ENCODE measurements at regions not wholly inside any gene's neighbourhood (a gene's known extent, or its start where the extent isn't known, plus 50 kb on each side); places are given as distances from the start of the nearest gene placed in this dataset.

GRCh38 chr11:45473341-45473895 lies 187.3 kb upstream of the SYT13 start:
- no peak for DNase-seq (ENCODE audit: low spot score)

DNA sequence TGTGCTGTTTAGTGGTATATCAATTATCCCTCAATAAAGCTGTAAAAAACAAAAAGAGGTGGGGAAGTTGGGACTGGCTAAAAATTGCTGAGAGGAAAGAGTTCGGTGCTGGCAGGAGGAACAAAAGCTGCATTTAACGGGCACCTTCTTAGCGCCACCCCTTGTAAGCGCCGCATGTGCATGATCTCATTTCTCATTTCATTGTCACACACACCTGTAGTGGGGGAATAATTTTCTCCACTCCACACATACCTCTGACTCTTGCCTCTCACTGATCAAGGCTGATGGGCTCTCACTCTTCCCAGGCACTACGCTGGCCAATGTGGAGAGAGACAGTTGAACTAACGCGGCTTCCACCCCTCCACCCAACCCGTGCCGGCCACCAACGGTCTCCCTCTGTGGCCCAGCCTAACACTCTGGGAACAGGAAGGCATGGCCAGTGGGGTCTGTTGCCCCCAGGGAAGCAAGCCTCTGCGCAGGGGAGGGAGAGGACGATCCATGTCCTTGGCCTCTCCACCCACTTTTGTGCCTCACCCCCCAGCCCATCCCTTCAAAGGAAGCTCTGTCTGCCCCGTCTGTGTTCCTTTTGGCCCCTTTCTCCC lies 186.7 kb upstream of the SYT13 start:
- no peak for DNase-seq (ENCODE audit: low spot score)

DNA sequence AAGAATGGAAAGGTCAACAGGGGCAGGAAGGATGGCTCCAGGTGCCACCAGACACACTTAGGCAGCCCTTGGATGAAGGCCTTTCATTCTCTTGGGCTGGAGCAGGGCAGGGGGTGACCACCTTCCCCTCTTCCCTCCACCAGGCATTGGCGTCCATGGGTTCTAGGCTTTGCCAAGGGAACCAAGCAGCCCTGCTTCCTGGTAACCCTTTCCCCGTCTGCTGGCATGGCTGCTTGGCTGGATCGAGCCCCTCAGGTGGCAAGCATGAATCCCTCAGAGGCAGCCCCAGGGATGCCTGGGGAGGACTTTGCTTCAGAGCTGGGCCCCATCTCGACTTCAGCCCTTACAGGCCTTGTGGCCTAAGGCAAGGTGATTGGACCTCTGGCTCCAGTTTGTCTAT lies 185.1 kb upstream of the SYT13 start:
- DNase-seq (ENCODE audit: low spot score): no peak

DNA sequence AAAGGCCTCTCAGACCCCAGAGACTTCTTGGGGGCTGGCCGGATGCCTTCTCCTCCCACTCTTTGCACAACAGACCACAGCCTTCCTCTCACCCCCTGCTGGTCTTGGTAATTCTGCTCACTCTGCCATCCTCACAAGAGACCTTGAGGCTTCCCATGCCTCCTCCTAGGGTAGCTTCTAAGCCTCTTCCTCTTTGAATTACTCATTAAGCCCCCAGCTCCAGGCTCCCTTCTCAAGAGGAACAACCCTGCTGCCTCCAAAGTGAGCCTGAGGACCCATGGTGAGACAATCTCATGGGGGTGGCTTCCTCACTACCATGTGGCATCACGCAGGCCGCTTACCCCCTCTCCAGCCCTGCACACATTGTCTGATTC lies 184.6 kb upstream of the SYT13 start:
- DNase-seq (ENCODE audit: low spot score): no peak

GRCh38 chr11:45470151-45470793 lies 184.1 kb upstream of the SYT13 start:
- no peak for DNase-seq (ENCODE audit: low spot score)

DNA sequence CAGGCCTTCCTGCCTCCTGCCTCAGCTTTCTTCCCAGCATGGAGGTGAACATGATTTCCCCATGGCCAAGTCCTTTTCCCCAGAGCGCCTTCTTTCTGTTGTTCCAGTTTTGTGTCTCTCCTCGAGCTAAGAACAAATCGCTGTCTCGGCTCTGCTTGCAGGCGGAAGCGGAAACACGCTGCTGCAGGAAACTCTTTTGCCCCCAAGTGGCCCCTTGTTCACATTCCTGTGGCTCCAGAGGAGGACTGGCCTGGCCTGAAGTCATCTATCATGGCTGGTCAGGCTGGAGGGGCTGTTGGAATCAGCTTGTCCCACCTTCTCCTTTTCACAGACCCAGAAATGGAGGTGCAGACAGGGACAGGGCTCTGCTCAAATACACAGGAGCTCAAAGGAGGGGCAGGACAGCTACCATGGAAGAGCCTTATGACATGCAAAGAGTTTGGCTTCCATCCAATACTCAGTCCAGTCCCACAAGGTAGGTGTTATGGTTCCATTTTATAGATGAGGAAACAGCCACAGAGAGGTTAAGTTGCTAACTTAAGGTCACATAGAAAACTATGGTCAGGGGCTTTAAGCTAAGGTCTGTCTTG lies 182.2 kb upstream of the SYT13 start:
- no peak for DNase-seq (ENCODE audit: low spot score)

DNA sequence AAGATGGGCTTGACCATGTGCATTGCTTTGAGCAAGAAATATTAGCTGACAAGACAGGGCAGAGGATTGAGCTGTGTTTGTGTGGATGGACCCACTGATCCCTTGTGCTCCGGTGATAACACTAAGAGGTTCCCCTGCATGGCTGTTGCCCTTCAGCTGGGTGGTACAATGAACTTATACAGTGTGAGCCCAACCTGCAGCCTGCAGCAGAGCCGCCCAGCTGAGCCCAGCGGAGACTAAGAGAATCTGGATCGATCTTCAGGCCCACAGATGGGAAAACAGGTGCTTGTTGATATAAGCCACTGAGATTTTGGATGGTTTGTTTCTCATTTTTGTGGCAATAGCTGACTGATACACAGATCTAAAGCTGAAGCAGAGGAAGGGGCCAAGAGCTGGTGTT lies 177.4 kb upstream of the SYT13 start:
- DNase-seq (ENCODE audit: low spot score): no peak

GRCh38 chr11:45461514-45461913 lies 175.4 kb upstream of the SYT13 start:
- no peak for DNase-seq (ENCODE audit: low spot score)

- DNase-seq (ENCODE audit: low spot score): no peak
Measured at GRCh38 chr11:45459491-45459890, 173.3 kb upstream of the SYT13 start.

DNA sequence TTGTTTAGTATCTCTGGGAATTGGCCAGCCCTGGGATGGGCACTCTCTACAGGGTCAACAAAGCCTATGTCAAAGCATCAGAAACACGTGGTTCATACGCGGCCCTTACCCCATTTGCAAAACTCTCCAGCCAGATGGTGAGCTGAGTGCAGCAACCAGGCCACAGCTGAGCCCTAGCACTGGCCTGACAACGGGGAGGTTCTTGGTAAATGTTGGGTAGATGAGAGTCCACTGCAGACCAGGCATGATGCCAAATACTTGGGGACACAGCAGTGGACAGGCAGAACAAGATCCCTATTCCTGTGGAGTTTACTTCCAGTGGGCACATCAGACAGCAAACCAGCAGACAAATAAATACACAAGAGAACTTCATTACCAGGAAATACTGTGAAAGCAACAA lies 172.1 kb upstream of the SYT13 start:
- DNase-seq (ENCODE audit: low spot score): no peak

- no peak for DNase-seq (ENCODE audit: low spot score)
Measured at GRCh38 chr11:45457649-45458048, 171.5 kb upstream of the SYT13 start.

GRCh38 chr11:45456686-45457085 lies 170.5 kb upstream of the SYT13 start:
- DNase-seq (ENCODE audit: low spot score): no peak

- DNase-seq (ENCODE audit: low spot score): no peak
Measured at GRCh38 chr11:45455536-45455935, 169.4 kb upstream of the SYT13 start.

GRCh38 chr11:45454917-45455401 lies 168.8 kb upstream of the SYT13 start:
- no peak for DNase-seq (ENCODE audit: low spot score)

- DNase-seq (ENCODE audit: low spot score): no peak
Measured at GRCh38 chr11:45453721-45454120, 167.6 kb upstream of the SYT13 start.

DNA sequence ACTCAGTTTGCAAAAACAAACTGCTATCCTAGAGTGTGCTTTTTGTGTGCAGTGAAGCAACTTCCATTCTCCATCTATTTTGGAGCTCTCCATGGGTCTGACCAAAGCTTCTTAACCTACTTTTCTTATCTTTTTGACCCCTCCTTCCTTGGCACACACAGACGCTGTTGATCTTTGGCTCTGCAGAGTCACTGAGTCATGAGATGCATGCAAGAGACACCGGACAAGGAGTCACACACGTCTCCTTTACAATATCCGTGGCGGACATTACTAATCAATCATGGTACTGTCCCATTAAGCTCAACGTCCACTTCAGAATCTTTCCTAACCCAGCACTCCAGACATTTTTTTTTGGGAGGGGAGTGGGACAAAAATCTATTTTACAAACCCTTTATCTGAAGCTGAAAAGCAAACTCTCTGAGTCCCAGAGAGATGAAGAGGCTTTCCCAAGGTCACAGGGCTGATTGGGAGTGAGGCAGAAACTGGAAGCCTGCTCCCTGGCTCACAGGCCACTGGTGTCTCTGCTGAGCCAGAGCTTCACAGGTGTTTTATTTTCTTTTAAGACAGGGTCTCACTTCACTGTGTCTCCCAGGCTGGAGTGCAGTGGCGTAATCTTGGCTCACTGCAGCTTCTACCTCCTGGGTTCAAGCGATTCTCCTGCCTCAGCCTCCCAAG lies 165.8 kb upstream of the SYT13 start:
- no peak for DNase-seq (ENCODE audit: low spot score)

DNA sequence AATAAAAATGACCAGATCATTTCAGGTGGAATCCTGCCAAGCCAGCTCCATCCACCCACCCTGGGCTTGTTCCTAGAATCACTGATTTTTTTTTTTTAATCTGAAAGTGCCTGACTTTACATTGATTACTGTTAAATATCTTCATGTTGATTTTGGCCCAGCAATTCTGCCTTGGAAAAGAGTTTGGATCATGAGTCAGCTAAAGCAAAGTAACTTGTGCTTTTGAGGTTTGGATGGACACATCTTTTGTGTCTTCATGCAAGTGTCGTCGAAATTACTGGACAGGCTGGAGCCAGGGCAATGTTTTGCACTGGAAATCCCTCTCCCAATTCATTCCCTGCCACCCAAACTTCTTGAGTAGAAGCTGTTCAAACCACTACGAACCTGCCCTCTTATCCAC lies 164.0 kb upstream of the SYT13 start:
- no peak for DNase-seq (ENCODE audit: low spot score)

DNA sequence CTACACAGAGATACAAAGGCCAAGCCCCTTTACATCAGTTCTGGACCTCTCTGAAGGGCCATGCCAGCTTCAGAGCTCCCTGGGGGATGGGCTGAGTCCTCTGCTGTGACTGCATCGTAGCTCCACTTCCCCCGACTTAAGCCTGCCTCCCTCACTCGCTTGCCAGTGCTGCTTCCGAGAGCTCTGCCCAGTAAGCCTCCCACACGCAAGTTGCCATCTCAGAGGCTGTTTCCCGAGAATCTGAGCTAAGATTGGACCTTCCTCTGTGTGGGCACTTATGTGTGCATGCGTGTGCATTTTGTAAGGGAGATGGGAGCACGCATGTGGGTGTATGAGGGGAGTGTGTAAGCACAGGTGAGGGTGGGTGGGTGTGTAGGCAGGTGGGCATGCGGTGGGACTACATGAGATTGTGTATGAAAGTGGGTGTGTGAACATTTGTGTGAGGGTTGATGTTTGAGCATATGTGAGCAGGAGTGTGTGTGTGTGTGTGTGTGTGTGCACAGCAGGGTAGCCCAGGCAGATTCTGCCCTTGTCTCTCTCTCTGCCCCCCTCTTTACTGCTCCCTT lies 163.0 kb upstream of the SYT13 start:
- DNase-seq (ENCODE audit: low spot score): no peak

DNA sequence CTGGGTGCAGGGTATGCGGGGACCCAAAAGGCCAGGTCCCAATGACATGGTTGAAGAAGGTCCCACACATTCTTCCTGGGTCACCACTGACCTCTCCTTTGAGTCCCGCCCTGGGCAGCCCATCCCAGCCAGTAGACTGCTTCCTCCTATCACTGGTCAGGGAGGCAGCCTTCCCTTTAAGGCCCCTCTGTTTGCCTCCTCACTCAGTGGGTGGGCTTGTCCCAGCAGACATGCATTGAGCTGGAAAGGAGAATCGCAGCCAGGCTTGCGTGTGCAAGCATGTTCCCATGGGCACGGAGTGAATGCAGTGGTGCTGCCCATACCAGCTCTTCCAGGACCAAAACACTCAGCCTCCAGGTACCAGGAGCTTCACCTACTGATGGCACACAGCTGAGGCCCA lies 162.4 kb upstream of the SYT13 start:
- DNase-seq (ENCODE audit: low spot score): no peak

DNA sequence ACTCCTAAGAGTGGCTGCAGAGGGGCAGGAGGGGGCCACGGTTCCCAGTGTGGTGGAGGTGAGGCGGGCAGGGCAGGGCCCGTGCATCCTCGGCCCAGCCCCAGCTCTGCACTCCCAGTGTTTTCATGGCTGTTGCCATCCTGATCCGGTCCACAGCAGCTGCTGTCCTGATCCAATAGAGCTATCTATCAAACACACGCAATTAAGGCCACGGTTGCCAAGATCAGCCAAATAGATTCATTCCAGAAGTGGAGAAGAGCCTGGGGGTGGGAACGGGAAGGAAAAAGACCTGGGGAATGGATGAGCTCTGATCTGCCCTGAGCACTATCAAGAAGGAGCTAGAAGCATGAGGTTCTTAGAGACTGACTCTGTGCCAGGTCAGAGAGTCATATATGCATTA lies 160.9 kb upstream of the SYT13 start:
- DNase-seq (ENCODE audit: low spot score): no peak

GRCh38 chr11:45446434-45446833 lies 160.3 kb upstream of the SYT13 start:
- DNase-seq (ENCODE audit: low spot score): no peak

GRCh38 chr11:45444796-45445195 lies 158.7 kb upstream of the SYT13 start:
- DNase-seq (ENCODE audit: low spot score): no peak

Data from HT-29 (cell line).